AG10803 (cell line): ENCODE measurements at regions not wholly inside any gene's neighbourhood (a gene's known extent, or its start where the extent isn't known, plus 50 kb on each side); places are given as distances from the start of the nearest gene placed in this dataset.

Source experiments
- DNase-seq: peaks from one replicate; pipeline ENCODE4 v3.0.0; 2010; ENCODE audit warnings: low read depth
- H3K4me3 ChIP-seq: 2 replicates; pipeline ENCODE4 v1.5.1; 2011; ENCODE audit warnings: mild to moderate bottlenecking, low read length, control low read depth
- CTCF ChIP-seq: conservative IDR thresholded peaks from 2 replicates; pipeline ENCODE4 v1.5.1; 2011; ENCODE audit warnings: mild to moderate bottlenecking, low read length, control low read depth, inconsistent platforms

GRCh38 chr1:29385966-29386365 lies 149.6 kb downstream of the PTPRU start:
- no peak overlapping the region for H3K4me3 ChIP-seq
- TF ChIP-seq CTCF = no peak
- DNase-seq = no peak

GRCh38 chr1:29384496-29385015 lies 148.2 kb downstream of the PTPRU start:
- TF ChIP-seq CTCF = no peak
- DNase-seq = no peak
- H3K4me3 ChIP-seq = no peak overlapping the region

GRCh38 chr1:29383746-29384371 lies 147.5 kb downstream of the PTPRU start:
- H3K4me3 ChIP-seq = no peak overlapping the region
- no peak for TF ChIP-seq CTCF
- DNase-seq = peak; percentile 48

GRCh38 chr1:29382851-29383745 lies 146.8 kb downstream of the PTPRU start:
- no peak for DNase-seq
- H3K4me3 ChIP-seq = no peak overlapping the region
- TF ChIP-seq CTCF = no peak

GRCh38 chr1:29381426-29381825 lies 145.1 kb downstream of the PTPRU start:
- H3K4me3 ChIP-seq = no peak overlapping the region
- no peak for DNase-seq
- no peak for TF ChIP-seq CTCF

- TF ChIP-seq CTCF = no peak
- no peak overlapping the region for H3K4me3 ChIP-seq
- peak; percentile 4 for DNase-seq
Measured at GRCh38 chr1:29380532-29380931, 144.2 kb downstream of the PTPRU start.
